WTC11 (cell line): ENCODE measurements at regions not wholly inside any gene's neighbourhood (a gene's known extent, or its start where the extent isn't known, plus 50 kb on each side); places are given as distances from the start of the nearest gene placed in this dataset.

Experiments
- IRF2 ChIP-seq: sonication (generic); formaldehyde crosslinking; IDR thresholded peaks from 2 replicates; pipeline ENCODE4 v1.8.0; 2022; ENCODE audit warnings: low read depth, missing genetic modification reagents, borderline replicate concordance
- JAZF1 ChIP-seq: fragments of 250-450 bp; sonication (Bioruptor Pico); IDR thresholded peaks from 2 replicates; pipeline ENCODE4 v1.9.0; 2021; ENCODE audit warnings: moderate library complexity, mild to moderate bottlenecking, inconsistent platforms
- KAT7 ChIP-seq: sonication (generic); formaldehyde crosslinking; IDR thresholded peaks from 2 replicates; pipeline ENCODE4 v1.8.1; 2023; ENCODE audit warnings: missing genetic modification reagents, mild to moderate bottlenecking, borderline replicate concordance
- NR1H2 ChIP-seq: sonication (generic); formaldehyde crosslinking; IDR thresholded peaks from 2 replicates; pipeline ENCODE4 v1.9.0; 2021; ENCODE audit warnings: mild to moderate bottlenecking, moderate library complexity, missing genetic modification reagents
- SP1 ChIP-seq: sonication (generic); formaldehyde crosslinking; conservative IDR thresholded peaks from 2 replicates; pipeline ENCODE4 v1.8.1; 2022; ENCODE audit warnings: missing genetic modification reagents
- TCF7 ChIP-seq: sonication (generic); formaldehyde crosslinking; IDR thresholded peaks from 2 replicates; pipeline ENCODE4 v1.8.0; 2022; ENCODE audit warnings: mild to moderate bottlenecking, low read depth, missing genetic modification reagents, moderate library complexity
- ZNF263 ChIP-seq: sonication (generic); formaldehyde crosslinking; IDR thresholded peaks from 2 replicates; pipeline ENCODE4 v1.8.1; 2022; ENCODE audit warnings: low read depth, mild to moderate bottlenecking, moderate library complexity, missing genetic modification reagents
- TF ChIP-seq, protein P1 (sequence below): fragments of 200-600 bp; IDR thresholded peaks from 2 replicates; pipeline ENCODE4 v1.8.0; 2022; ENCODE audit warnings: antibody characterized with exemption
- TF ChIP-seq, protein P2 (sequence below): sonication (generic); formaldehyde crosslinking; IDR thresholded peaks from 2 replicates; pipeline ENCODE4 v1.8.0; 2023; ENCODE audit warnings: mild to moderate bottlenecking, missing genetic modification reagents
- TF ChIP-seq, protein P3 (sequence below): fragments of 250-450 bp; sonication (Bioruptor Pico); conservative IDR thresholded peaks from 2 replicates; pipeline ENCODE4 v1.9.0; 2021; ENCODE audit warnings: mild to moderate bottlenecking
- TF ChIP-seq, protein P4 (sequence below): sonication (generic); formaldehyde crosslinking; IDR thresholded peaks from 2 replicates; pipeline ENCODE4 v1.8.0; 2022; ENCODE audit warnings: mild to moderate bottlenecking, missing genetic modification reagents

DNA sequence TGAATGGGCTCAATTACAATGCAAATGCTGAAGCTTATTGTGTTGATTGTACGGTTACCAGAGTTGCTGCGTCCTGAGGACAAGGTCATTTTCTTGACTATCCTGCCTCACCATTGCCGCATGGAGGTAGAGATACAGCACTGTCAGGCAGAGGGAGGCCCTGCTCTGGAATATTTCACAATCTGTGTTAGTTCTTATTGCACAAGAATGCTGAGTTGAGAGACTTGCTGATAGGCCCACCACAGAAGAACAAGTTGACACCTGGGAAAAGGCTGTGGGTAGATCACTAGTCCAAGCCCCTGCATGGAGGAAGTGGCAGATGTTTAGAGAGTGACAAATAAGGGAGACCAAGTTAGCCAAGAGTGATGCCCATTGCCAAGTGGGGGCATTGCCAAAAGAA, 344.5 kb upstream of the ITGA1 start:
- TF ChIP-seq, protein P1, sequence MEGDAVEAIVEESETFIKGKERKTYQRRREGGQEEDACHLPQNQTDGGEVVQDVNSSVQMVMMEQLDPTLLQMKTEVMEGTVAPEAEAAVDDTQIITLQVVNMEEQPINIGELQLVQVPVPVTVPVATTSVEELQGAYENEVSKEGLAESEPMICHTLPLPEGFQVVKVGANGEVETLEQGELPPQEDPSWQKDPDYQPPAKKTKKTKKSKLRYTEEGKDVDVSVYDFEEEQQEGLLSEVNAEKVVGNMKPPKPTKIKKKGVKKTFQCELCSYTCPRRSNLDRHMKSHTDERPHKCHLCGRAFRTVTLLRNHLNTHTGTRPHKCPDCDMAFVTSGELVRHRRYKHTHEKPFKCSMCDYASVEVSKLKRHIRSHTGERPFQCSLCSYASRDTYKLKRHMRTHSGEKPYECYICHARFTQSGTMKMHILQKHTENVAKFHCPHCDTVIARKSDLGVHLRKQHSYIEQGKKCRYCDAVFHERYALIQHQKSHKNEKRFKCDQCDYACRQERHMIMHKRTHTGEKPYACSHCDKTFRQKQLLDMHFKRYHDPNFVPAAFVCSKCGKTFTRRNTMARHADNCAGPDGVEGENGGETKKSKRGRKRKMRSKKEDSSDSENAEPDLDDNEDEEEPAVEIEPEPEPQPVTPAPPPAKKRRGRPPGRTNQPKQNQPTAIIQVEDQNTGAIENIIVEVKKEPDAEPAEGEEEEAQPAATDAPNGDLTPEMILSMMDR, result no peak
- TF ChIP-seq TCF7, result no peak
- TF ChIP-seq NR1H2 (CRISPR knock-in tag), result no peak
- TF ChIP-seq, protein P2, sequence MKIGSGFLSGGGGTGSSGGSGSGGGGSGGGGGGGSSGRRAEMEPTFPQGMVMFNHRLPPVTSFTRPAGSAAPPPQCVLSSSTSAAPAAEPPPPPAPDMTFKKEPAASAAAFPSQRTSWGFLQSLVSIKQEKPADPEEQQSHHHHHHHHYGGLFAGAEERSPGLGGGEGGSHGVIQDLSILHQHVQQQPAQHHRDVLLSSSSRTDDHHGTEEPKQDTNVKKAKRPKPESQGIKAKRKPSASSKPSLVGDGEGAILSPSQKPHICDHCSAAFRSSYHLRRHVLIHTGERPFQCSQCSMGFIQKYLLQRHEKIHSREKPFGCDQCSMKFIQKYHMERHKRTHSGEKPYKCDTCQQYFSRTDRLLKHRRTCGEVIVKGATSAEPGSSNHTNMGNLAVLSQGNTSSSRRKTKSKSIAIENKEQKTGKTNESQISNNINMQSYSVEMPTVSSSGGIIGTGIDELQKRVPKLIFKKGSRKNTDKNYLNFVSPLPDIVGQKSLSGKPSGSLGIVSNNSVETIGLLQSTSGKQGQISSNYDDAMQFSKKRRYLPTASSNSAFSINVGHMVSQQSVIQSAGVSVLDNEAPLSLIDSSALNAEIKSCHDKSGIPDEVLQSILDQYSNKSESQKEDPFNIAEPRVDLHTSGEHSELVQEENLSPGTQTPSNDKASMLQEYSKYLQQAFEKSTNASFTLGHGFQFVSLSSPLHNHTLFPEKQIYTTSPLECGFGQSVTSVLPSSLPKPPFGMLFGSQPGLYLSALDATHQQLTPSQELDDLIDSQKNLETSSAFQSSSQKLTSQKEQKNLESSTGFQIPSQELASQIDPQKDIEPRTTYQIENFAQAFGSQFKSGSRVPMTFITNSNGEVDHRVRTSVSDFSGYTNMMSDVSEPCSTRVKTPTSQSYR (CRISPR knock-in tag), result no peak
- no peak for TF ChIP-seq SP1 (CRISPR knock-in tag)
- TF ChIP-seq KAT7 (CRISPR knock-in tag), result no peak
- TF ChIP-seq, protein P3, sequence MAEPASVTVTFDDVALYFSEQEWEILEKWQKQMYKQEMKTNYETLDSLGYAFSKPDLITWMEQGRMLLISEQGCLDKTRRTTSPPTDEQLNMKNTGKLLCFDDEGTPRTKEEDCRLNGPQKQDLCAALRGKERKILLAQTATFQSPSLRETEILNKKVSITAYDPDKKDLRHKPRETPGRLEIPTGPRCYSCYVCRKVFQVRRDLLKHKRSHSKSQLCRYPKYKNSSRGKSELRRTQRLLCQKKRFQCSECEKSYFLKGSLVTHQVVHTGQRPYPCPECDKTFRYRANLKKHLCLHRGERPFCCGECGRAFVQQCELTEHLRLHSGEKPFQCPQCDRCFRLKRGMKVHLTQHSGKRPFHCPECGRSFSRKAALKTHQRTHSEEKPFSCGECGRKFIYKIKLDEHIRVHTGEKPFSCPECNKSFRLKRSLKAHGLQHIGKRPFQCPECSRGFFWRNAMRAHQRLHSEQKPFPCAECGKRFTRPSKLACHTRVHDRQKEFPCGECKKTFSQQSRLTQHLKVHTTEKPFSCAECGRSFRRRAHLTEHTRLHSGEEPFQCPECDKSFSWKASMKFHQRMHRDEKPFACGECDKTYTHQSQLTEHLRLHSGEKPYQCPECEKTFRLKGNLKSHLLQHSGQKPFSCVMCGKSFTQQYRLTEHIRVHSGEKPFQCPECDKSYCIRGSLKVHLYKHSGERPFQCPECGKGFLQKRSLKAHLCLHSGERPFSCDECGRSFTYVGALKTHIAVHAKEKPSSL, result no peak
- TF ChIP-seq ZNF263, result no peak
- TF ChIP-seq, protein P4, sequence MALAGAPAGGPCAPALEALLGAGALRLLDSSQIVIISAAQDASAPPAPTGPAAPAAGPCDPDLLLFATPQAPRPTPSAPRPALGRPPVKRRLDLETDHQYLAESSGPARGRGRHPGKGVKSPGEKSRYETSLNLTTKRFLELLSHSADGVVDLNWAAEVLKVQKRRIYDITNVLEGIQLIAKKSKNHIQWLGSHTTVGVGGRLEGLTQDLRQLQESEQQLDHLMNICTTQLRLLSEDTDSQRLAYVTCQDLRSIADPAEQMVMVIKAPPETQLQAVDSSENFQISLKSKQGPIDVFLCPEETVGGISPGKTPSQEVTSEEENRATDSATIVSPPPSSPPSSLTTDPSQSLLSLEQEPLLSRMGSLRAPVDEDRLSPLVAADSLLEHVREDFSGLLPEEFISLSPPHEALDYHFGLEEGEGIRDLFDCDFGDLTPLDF (CRISPR knock-in tag), result no peak
- TF ChIP-seq IRF2 (CRISPR knock-in tag), result no peak
- TF ChIP-seq JAZF1 (CRISPR knock-in tag), result no peak
